GM12878 (cell line): ENCODE measurements at regions not wholly inside any gene's neighbourhood (a gene's known extent, or its start where the extent isn't known, plus 50 kb on each side); places are given as distances from the start of the nearest gene placed in this dataset.

Experiments
- ATAC-seq: fragments of 200-7000 bp; cut with Tn5 transposase; 3 replicates; pipeline ENCODE4 v1.9.1; 2020; ENCODE audit warnings: mild to moderate bottlenecking, moderate library complexity
- BruUV-seq: library from RNA; stranded (reverse); fragments of 400-500 nt; replicated peaks from 2 replicates; lab custom pipeline; 2021; lab: Mats Ljungman, UMichigan
- CTCF ChIA-PET: fragments of 300-600 bp; sonication (Branson Sonifier 250); formaldehyde crosslinking; extraction: SDS; loops from one replicate; lab custom pipeline; 2021; ENCODE audit warnings: inconsistent platforms; lab: Yijun Ruan, JAX
- POLR2A ChIA-PET: fragments of 350-600 bp; formaldehyde crosslinking; extraction: SDS; loops from one replicate; lab custom pipeline; 2021; ENCODE audit warnings: inconsistent platforms; lab: Charles Lee
- RAD21 ChIA-PET: fragments of 300-600 bp; sonication (Branson Sonifier 250); formaldehyde crosslinking; loops from one replicate; lab custom pipeline; 2023; ENCODE audit warnings: antibody characterized with exemption; ENCODE audit not compliant: unreplicated experiment; lab: Charles Lee
- SMC1A ChIA-PET: fragments of 300-600 bp; sonication (Branson Sonifier 250); formaldehyde crosslinking; loops from one replicate; lab custom pipeline; 2023; ENCODE audit not compliant: unreplicated experiment, uncharacterized antibody; lab: Charles Lee
- DNase-seq: peaks from one replicate; pipeline ENCODE4 v3.0.0-alpha.2; 2011; ENCODE audit warnings: low read depth, low spot score
- FAIRE-seq: peaks from 3 replicates; lab custom pipeline; 2011; peaks lifted over from hg19 to GRCh38; lab: Jason Lieb, UNC
- H2AFZ ChIP-seq: 2 replicates; pipeline ENCODE4 v1.6.0; 2011; ENCODE audit warnings: low read depth, low read length, control low read depth; ENCODE audit not compliant: control insufficient read depth
- H3K27ac ChIP-seq: 2 replicates; pipeline ENCODE4 v1.5.1; 2011; ENCODE audit warnings: control low read depth; ENCODE audit not compliant: control insufficient read depth, insufficient read depth
- H3K27me3 ChIP-seq, 2 experiments: replicated peaks in 1 of 2; 2 replicates each; pipeline versions ENCODE4 v1.6.0 to v1.6.1; 2011; ENCODE audit warnings: low read length in 1 of 2; ENCODE audit not compliant: control insufficient read depth in 2 of 2, insufficient read depth in 2 of 2
- H3K36me3 ChIP-seq, 2 experiments: 2 replicates each; pipeline ENCODE4 v1.5.1; 2011; ENCODE audit warnings: low read length in 1 of 2; ENCODE audit not compliant: control insufficient read depth in 2 of 2, insufficient read depth in 2 of 2
- H3K4me1 ChIP-seq: 2 replicates; pipeline ENCODE4 v1.6.1; 2011; ENCODE audit warnings: mild to moderate bottlenecking, low read length, moderate library complexity, mixed read lengths; ENCODE audit not compliant: control insufficient read depth, insufficient read depth
- H3K4me2 ChIP-seq: 2 replicates; pipeline ENCODE4 v1.6.0; 2011; ENCODE audit warnings: control low read depth; ENCODE audit not compliant: control insufficient read depth, insufficient read depth
- H3K4me3 ChIP-seq: fragments of 200-600 bp; sonication (generic); 2 replicates; pipeline ENCODE4 v1.5.1; 2016
- H3K79me2 ChIP-seq: 2 replicates; pipeline ENCODE4 v1.6.0; 2011; ENCODE audit warnings: low read length; ENCODE audit not compliant: control insufficient read depth, insufficient read depth
- H3K9ac ChIP-seq: 2 replicates; pipeline ENCODE4 v1.8.0; 2011; ENCODE audit warnings: low read length, control low read depth, mixed read lengths; ENCODE audit not compliant: control insufficient read depth, insufficient read depth
- H3K9me3 ChIP-seq: replicated peaks from 3 replicates; pipeline ENCODE4 v1.5.1; 2011; ENCODE audit warnings: mild to moderate bottlenecking, low read length; ENCODE audit not compliant: control insufficient read depth, insufficient read depth
- H4K20me1 ChIP-seq: 2 replicates; pipeline ENCODE4 v1.6.0; 2011; ENCODE audit not compliant: control insufficient read depth, insufficient read depth
- BCL11A ChIP-seq: IDR thresholded peaks from 2 replicates; pipeline ENCODE4 v1.6.1; 2011; ENCODE audit warnings: low read depth, low read length
- BHLHE40 ChIP-seq, 2 experiments: fragments of 450-650 bp in 1 of 2; IDR thresholded peaks; 2 replicates each; pipeline ENCODE4 v1.6.1; 2011 to 2017; ENCODE audit warnings: low read depth in 2 of 2, borderline replicate concordance in 1 of 2, improper control_type of control experiment in 1 of 2, low read length in 1 of 2, mild to moderate bottlenecking in 1 of 2
- CHD1 ChIP-seq: IDR thresholded peaks from 2 replicates; pipeline ENCODE4 v1.6.1; 2012; ENCODE audit warnings: low read depth, low read length, improper control_type of control experiment
- IKZF1 ChIP-seq: fragments of 450-650 bp; conservative IDR thresholded peaks from 2 replicates; pipeline ENCODE4 v1.6.1; 2017; ENCODE audit warnings: antibody characterized with exemption, mild to moderate bottlenecking
- LARP7 ChIP-seq: fragments of 450-650 bp; IDR thresholded peaks from 2 replicates; pipeline ENCODE4 v1.6.1; 2017; ENCODE audit warnings: mild to moderate bottlenecking
- MYC ChIP-seq: IDR thresholded peaks from 2 replicates; pipeline ENCODE4 v1.6.1; 2011; ENCODE audit warnings: mild to moderate bottlenecking, low read length, moderate library complexity, inconsistent platforms; ENCODE audit not compliant: insufficient read depth, insufficient replicate concordance, insufficient read length, severe bottlenecking
- NBN ChIP-seq: fragments of 450-650 bp; IDR thresholded peaks from 2 replicates; pipeline ENCODE4 v1.6.1; 2016
- POLR2A ChIP-seq: IDR thresholded peaks from 2 replicates; pipeline ENCODE4 v1.6.1; 2011; ENCODE audit warnings: low read depth, mild to moderate bottlenecking, low read length
- POU2F2 ChIP-seq: IDR thresholded peaks from 3 replicates; pipeline ENCODE4 v1.6.1; 2011; ENCODE audit warnings: low read depth, mild to moderate bottlenecking, low read length, borderline replicate concordance
- SP1 ChIP-seq: IDR thresholded peaks from one replicate; pipeline ENCODE4 v1.6.1; 2011; ENCODE audit warnings: low read depth, low read length
- STAT1 ChIP-seq: fragments of 450-650 bp; conservative IDR thresholded peaks from 2 replicates; pipeline ENCODE4 v1.6.1; 2014; ENCODE audit warnings: antibody characterized with exemption, mild to moderate bottlenecking
- TCF12 ChIP-seq: IDR thresholded peaks from 2 replicates; pipeline ENCODE4 v1.6.1; 2011; ENCODE audit warnings: low read depth, mild to moderate bottlenecking, low read length
- ZNF217 ChIP-seq: fragments of 450-650 bp; IDR thresholded peaks from 2 replicates; pipeline ENCODE4 v1.6.1; 2017; ENCODE audit warnings: antibody characterized with exemption, mild to moderate bottlenecking
- WGBS: methylation state at CpG from one replicate; pipeline ENCODE4 v1.1.6; 2016; ENCODE audit warnings: low lambda C conversion rate; ENCODE audit not compliant: insufficient replicate concordance, insufficient coverage; ENCODE audit errors: missing lambda C conversion rate; 5-methylcytosine and 5-hydroxymethylcytosine counted together
- in situ Hi-C: fragments of 300-500 bp; cut with MboI; formaldehyde crosslinking; loops from 9 replicates; pipeline ENCODE4 v1.14.3; 2018; ENCODE audit warnings: mixed read lengths
- intact Hi-C: fragments of 100-400 bp; cut with micrococcal nuclease; formaldehyde crosslinking; loops from one replicate; pipeline ENCODE4 v1.14.2; 2022; ENCODE audit not compliant: unreplicated experiment
- TF ChIP-seq, protein P1 (sequence below): fragments of 450-650 bp; IDR thresholded peaks from 2 replicates; pipeline ENCODE4 v1.6.1; 2017; ENCODE audit warnings: mild to moderate bottlenecking, moderate library complexity

DNA sequence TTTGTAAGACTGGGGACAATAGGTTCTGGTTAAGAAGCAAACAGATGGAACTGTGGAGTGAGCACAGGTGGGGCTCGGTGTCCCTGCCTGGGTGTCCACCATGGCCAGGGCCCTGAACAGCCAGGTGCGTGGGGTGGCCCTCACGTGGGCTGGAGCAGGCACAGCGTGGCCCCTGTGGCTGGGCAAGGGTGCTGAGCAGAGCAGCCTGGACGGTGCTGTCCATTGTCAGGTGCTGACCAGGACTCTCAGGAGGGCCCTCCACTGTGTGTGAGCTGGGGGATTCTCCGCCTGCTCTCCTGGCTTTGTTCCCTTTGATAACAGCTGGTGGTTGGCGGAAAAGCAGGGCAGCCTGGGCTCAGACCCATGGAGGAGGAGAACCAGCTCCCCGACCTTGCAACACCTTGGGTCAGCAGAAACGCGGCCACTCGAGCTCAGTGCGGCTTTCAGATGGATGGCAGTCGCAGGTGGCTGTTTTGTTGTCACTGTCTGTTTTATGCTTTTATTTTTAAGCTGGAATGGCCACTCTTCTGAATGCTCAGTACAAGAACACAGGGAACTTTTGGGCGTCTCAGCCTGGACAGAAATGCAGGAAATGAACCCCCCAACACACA lies 273.9 kb upstream of the ADARB2 start:
- H3K9me3 ChIP-seq, result no peaks in the 10 kb centered on the region
- no peaks in the 10 kb centered on the region for H3K36me3 ChIP-seq
- H3K4me3 ChIP-seq, result no peak overlapping the region
- intact Hi-C loops, result no loop called here
- H3K79me2 ChIP-seq, result no peaks in the 10 kb centered on the region
- no peaks in the 10 kb centered on the region for H3K4me1 ChIP-seq
- ChIA-PET CTCF (no interaction called here), RAD21 (no interaction called here), SMC1A (no interaction called here), POLR2A (no interaction called here)
- in situ Hi-C loops, result no loop called here
- no peak overlapping the region for H3K27ac ChIP-seq
- no peak for ATAC-seq
- WGBS, result 22% methylated on average over 14 of the region's 14 CpGs
- no peak for FAIRE-seq
- H3K27me3 ChIP-seq, result no peaks in the 10 kb centered on the region
- DNase-seq, result no peak
- H2AFZ ChIP-seq, result no peak overlapping the region
- no peak overlapping the region for H3K9ac ChIP-seq
- H4K20me1 ChIP-seq, result no peaks in the 10 kb centered on the region
- TF ChIP-seq BHLHE40 (IDR thresholded peaks at IDR 0.05; ENCODE audit: borderline replicate concordance in 1 of 2, low read depth in 2 of 2, low read length in 1 of 2) (no peak), BCL11A (no peak), CHD1 (no peak), MYC (no peak), SP1 (no peak), POU2F2 (no peak), IKZF1 (no peak), POLR2A (no peak), NBN (no peak), ZNF217 (no peak), LARP7 (no peak), STAT1 (no peak), TCF12 (no peak)
- TF ChIP-seq, protein P1, sequence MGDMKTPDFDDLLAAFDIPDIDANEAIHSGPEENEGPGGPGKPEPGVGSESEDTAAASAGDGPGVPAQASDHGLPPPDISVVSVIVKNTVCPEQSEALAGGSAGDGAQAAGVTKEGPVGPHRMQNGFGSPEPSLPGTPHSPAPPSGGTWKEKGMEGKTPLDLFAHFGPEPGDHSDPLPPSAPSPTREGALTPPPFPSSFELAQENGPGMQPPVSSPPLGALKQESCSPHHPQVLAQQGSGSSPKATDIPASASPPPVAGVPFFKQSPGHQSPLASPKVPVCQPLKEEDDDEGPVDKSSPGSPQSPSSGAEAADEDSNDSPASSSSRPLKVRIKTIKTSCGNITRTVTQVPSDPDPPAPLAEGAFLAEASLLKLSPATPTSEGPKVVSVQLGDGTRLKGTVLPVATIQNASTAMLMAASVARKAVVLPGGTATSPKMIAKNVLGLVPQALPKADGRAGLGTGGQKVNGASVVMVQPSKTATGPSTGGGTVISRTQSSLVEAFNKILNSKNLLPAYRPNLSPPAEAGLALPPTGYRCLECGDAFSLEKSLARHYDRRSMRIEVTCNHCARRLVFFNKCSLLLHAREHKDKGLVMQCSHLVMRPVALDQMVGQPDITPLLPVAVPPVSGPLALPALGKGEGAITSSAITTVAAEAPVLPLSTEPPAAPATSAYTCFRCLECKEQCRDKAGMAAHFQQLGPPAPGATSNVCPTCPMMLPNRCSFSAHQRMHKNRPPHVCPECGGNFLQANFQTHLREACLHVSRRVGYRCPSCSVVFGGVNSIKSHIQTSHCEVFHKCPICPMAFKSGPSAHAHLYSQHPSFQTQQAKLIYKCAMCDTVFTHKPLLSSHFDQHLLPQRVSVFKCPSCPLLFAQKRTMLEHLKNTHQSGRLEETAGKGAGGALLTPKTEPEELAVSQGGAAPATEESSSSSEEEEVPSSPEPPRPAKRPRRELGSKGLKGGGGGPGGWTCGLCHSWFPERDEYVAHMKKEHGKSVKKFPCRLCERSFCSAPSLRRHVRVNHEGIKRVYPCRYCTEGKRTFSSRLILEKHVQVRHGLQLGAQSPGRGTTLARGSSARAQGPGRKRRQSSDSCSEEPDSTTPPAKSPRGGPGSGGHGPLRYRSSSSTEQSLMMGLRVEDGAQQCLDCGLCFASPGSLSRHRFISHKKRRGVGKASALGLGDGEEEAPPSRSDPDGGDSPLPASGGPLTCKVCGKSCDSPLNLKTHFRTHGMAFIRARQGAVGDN, result no peak
- BruUV-seq, result no TSS peak
- no peak overlapping the region for H3K4me2 ChIP-seq
